GM12872 (cell line): ENCODE measurements at regions not wholly inside any gene's neighbourhood (a gene's known extent, or its start where the extent isn't known, plus 50 kb on each side); places are given as distances from the start of the nearest gene placed in this dataset.

Experiments
- TF ChIP-seq, protein P1 (sequence below): IDR thresholded peaks from 3 replicates; pipeline ENCODE4 v1.5.1; 2011; ENCODE audit warnings: low read depth, mild to moderate bottlenecking, low read length, moderate library complexity; ENCODE audit not compliant: insufficient read depth

DNA sequence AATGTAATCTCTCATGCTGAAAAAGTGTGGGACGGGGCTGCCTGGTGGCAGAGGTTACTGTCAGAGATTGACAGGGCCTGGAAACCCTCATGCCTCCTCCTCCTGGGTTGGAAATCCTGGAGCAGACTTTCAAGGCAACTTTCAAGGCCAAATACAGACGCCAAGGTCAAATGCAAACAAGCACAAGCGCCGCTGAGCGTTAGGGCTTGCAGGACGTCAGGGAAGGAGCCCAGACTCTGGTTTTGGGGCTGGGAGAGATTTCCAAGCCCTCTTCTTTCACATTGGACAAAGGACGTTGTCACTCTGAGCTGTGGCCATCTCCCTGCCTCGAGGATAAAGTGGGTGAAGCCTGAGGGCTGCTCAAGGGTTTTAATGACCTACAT lies 120.1 kb downstream of the TWIST2 start:
- TF ChIP-seq, protein P1, sequence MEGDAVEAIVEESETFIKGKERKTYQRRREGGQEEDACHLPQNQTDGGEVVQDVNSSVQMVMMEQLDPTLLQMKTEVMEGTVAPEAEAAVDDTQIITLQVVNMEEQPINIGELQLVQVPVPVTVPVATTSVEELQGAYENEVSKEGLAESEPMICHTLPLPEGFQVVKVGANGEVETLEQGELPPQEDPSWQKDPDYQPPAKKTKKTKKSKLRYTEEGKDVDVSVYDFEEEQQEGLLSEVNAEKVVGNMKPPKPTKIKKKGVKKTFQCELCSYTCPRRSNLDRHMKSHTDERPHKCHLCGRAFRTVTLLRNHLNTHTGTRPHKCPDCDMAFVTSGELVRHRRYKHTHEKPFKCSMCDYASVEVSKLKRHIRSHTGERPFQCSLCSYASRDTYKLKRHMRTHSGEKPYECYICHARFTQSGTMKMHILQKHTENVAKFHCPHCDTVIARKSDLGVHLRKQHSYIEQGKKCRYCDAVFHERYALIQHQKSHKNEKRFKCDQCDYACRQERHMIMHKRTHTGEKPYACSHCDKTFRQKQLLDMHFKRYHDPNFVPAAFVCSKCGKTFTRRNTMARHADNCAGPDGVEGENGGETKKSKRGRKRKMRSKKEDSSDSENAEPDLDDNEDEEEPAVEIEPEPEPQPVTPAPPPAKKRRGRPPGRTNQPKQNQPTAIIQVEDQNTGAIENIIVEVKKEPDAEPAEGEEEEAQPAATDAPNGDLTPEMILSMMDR = no peak

GRCh38 chr2:238968616-238969384 lies 120.9 kb downstream of the TWIST2 start:
- TF ChIP-seq, protein P1 = no peak

- TF ChIP-seq, protein P1 = no peak
Measured at GRCh38 chr2:238969857-238970256, 122.0 kb downstream of the TWIST2 start.

- TF ChIP-seq, protein P1 = peak; percentile 100
Measured at GRCh38 chr2:238970553-238971081, 122.7 kb downstream of the TWIST2 start.

DNA sequence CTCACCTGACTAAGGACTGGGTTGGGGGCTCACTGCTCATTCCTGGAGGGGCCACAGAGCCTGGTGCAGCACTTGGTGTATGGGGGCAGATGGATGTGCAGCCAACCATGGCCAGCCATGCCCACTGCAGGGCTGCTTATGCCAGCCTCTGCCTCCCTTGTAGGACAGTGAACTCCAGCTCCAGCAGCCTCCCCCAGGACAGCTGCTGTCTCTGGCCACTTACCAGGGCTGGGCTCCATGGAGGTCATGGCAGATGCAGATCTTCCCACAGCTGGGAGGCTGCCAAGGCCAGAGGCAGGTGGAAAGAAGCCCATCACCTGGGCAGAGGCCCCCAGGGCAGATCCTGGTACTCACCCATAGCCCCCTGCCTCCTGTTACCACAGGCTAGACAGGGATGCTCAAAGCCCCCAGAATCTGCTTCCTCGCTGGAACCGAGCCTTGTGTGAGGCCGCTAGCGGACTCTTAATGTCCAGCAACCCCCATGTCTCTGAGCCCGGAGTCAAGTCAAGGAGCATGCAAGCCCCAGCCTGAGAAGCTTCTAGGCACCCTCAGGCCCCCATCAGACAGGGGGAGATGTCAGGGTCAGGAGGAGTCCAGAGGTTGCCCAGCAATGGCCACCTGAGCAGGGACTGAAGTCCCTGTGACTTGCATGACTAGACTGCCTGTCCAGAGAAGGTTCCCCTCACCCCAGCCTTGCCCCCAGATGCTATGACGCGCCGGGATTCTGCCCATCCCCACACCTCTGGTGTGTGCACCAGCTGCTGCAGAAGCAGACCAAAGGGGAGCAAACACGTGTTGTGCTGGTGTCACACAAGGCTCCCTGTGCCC lies 123.6 kb downstream of the TWIST2 start:
- TF ChIP-seq, protein P1 = no peak

GRCh38 chr2:238972146-238972445 lies 124.2 kb downstream of the TWIST2 start:
- TF ChIP-seq, protein P1 = no peak

DNA sequence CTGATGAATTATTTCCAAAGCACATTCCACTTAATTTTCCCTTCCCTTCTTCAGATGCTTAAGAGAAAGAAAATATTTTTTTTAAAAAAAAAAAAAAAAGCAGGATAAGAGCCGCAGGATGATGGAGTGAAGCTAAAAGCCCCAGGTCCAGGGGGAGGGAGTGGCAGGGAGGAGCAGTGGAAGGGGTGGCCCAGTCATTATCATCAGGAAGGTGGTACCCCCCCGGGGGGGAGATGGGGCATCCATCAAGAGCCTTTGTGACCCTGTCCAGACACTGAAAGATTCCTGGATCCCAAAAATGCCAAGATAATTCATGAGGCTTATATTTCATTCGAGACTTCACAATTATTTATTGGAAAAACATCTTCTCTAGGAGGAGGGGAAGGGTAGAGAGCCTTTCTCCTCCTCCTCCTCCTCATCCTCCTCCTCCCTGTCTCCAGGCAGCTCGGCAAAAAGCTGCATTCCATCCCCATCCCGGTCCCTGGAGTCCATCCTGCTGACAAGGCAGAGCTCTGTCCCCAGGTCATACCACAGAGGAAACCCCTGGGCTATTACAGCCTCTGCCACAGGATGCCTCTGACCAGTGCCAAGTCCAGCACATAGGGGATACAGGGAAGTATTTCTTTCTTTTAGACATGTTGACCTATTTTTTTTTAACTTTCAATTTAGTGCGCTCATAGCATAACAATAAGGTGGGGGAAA lies 125.3 kb downstream of the TWIST2 start:
- TF ChIP-seq, protein P1 = no peak
